ENCODE measurements at regions not wholly inside any gene's neighbourhood (a gene's known extent, or its start where the extent isn't known, plus 50 kb on each side); places are given as distances from the start of the nearest gene placed in this dataset.

GRCh38 chr1:73953586-73953985 lies 244.4 kb downstream of the LRRIQ3 start:
- no peak for DNase-seq

GRCh38 chr1:73953186-73953585 lies 244.8 kb downstream of the LRRIQ3 start:
- DNase-seq = no peak

GRCh38 chr1:73948055-73948454 lies 249.9 kb downstream of the LRRIQ3 start:
- no peak for DNase-seq

- DNase-seq = no peak
These were observed 251.0 kb downstream of the LRRIQ3 start for GRCh38 chr1:73947009-73947408.

GRCh38 chr1:73943270-73943669 lies 254.7 kb downstream of the LRRIQ3 start:
- DNase-seq = no peak

GRCh38 chr1:73930293-73930692 lies 267.7 kb downstream of the LRRIQ3 start:
- DNase-seq = no peak

GRCh38 chr1:73914951-73915350 lies 283.0 kb downstream of the LRRIQ3 start:
- no peak for DNase-seq

- no peak for DNase-seq
These were observed 285.0 kb downstream of the LRRIQ3 start for GRCh38 chr1:73913025-73913424.

GRCh38 chr1:73911849-73912248 lies 286.1 kb downstream of the LRRIQ3 start:
- DNase-seq = no peak

GRCh38 chr1:73910466-73910865 lies 287.5 kb downstream of the LRRIQ3 start:
- DNase-seq = no peak

- DNase-seq = no peak
These were observed 287.9 kb downstream of the LRRIQ3 start for GRCh38 chr1:73910062-73910461.

GRCh38 chr1:73909043-73909562 lies 288.9 kb downstream of the LRRIQ3 start:
- DNase-seq = no peak

GRCh38 chr1:73907051-73907450 lies 290.9 kb downstream of the LRRIQ3 start:
- DNase-seq = no peak

- no peak for DNase-seq
These were observed 294.9 kb downstream of the LRRIQ3 start for GRCh38 chr1:73903092-73903491.

GRCh38 chr1:73901738-73902137 lies 296.2 kb downstream of the LRRIQ3 start:
- DNase-seq = no peak

- no peak for DNase-seq
These were observed 298.7 kb downstream of the LRRIQ3 start for GRCh38 chr1:73899311-73899710.

GRCh38 chr1:73898540-73898939 lies 299.4 kb downstream of the LRRIQ3 start:
- DNase-seq = no peak

- no peak for DNase-seq
These were observed 310.6 kb downstream of the LRRIQ3 start for GRCh38 chr1:73887412-73887811.

GRCh38 chr1:73886716-73887115 lies 311.3 kb downstream of the LRRIQ3 start:
- DNase-seq = no peak

- DNase-seq = no peak
These were observed 323.2 kb downstream of the LRRIQ3 start for GRCh38 chr1:73874806-73875205.

- DNase-seq = no peak
These were observed 329.1 kb downstream of the LRRIQ3 start for GRCh38 chr1:73868810-73869336.

GRCh38 chr1:73862355-73862754 lies 335.6 kb downstream of the LRRIQ3 start:
- no peak for DNase-seq

GRCh38 chr1:73860421-73860950 lies 337.5 kb downstream of the LRRIQ3 start:
- DNase-seq = no peak

- DNase-seq = no peak
These were observed 338.7 kb downstream of the LRRIQ3 start for GRCh38 chr1:73859227-73859626.

GRCh38 chr1:73854527-73854926 lies 343.4 kb downstream of the LRRIQ3 start:
- DNase-seq = no peak

All from GDM1 (cell line).